ENCODE measurements at regions not wholly inside any gene's neighbourhood (a gene's known extent, or its start where the extent isn't known, plus 50 kb on each side); places are given as distances from the start of the nearest gene placed in this dataset.

GRCh38 chr3:88987776-88988175, 119.6 kb upstream of the EPHA3 start:
- H3K9ac ChIP-seq (ENCODE audit: low read length in 3 of 3) = no peak overlapping the region
- DNase-seq (no peak), FAIRE-seq (no peak)
- no peak overlapping the region for H3K27ac ChIP-seq (ENCODE audit: low read depth in 2 of 2, low read length in 2 of 2)
- no peaks in the 10 kb centered on the region for H3K4me1 ChIP-seq (ENCODE audit: control insufficient read depth in 2 of 3, insufficient read depth in 2 of 3, low read depth in 1 of 3, low read length in 3 of 3)
- TF ChIP-seq CTCF (IDR thresholded peaks at IDR 0.05; ENCODE audit: borderline replicate concordance, extremely low read depth, insufficient read depth) = no peak
- H3K9me3 ChIP-seq (ENCODE audit: control insufficient read depth in 2 of 3, insufficient read depth in 1 of 3, low read length in 3 of 3) = no peaks in the 10 kb centered on the region
- H3K27me3 ChIP-seq (ENCODE audit: control insufficient read depth, insufficient read depth, low read length) = no peaks in the 10 kb centered on the region
- intact Hi-C loops (cut with DNase I) = no loop called here
- H3K36me3 ChIP-seq (ENCODE audit: control insufficient read depth in 2 of 3, insufficient read depth in 3 of 3, low read length in 3 of 3) = no peaks in the 10 kb centered on the region
- H3K4me3 ChIP-seq (ENCODE audit: low read length in 3 of 3) = no peak overlapping the region

GRCh38 chr3:88988906-88989305, 118.5 kb upstream of the EPHA3 start:
- intact Hi-C loops (cut with DNase I) = no loop called here
- DNase-seq = no peak
- FAIRE-seq = no peak
- Histone ChIP-seq H3K27ac (ENCODE audit: low read depth in 2 of 2, low read length in 2 of 2) (no peak overlapping the region), H3K27me3 (ENCODE audit: control insufficient read depth, insufficient read depth, low read length) (no peaks in the 10 kb centered on the region), H3K36me3 (ENCODE audit: control insufficient read depth in 2 of 3, insufficient read depth in 3 of 3, low read length in 3 of 3) (no peaks in the 10 kb centered on the region), H3K4me1 (ENCODE audit: control insufficient read depth in 2 of 3, insufficient read depth in 2 of 3, low read depth in 1 of 3, low read length in 3 of 3) (no peaks in the 10 kb centered on the region), H3K4me3 (ENCODE audit: low read length in 3 of 3) (no peak overlapping the region), H3K9ac (ENCODE audit: low read length in 3 of 3) (no peak overlapping the region), H3K9me3 (ENCODE audit: control insufficient read depth in 2 of 3, insufficient read depth in 1 of 3, low read length in 3 of 3) (no peaks in the 10 kb centered on the region)
- no peak for TF ChIP-seq CTCF (IDR thresholded peaks at IDR 0.05; ENCODE audit: borderline replicate concordance, extremely low read depth, insufficient read depth)

GRCh38 chr3:88991496-88991895, 115.9 kb upstream of the EPHA3 start:
- no peaks in the 10 kb centered on the region for H3K9me3 ChIP-seq (ENCODE audit: control insufficient read depth in 2 of 3, insufficient read depth in 1 of 3, low read length in 3 of 3)
- no peak overlapping the region for H3K27ac ChIP-seq (ENCODE audit: low read depth in 2 of 2, low read length in 2 of 2)
- no peak for TF ChIP-seq CTCF (IDR thresholded peaks at IDR 0.05; ENCODE audit: borderline replicate concordance, extremely low read depth, insufficient read depth)
- H3K27me3 ChIP-seq (ENCODE audit: control insufficient read depth, insufficient read depth, low read length) = no peaks in the 10 kb centered on the region
- DNase-seq (no peak), FAIRE-seq (no peak)
- no peak overlapping the region for H3K4me3 ChIP-seq (ENCODE audit: low read length in 3 of 3)
- H3K9ac ChIP-seq (ENCODE audit: low read length in 3 of 3) = no peak overlapping the region
- no peaks in the 10 kb centered on the region for H3K36me3 ChIP-seq (ENCODE audit: control insufficient read depth in 2 of 3, insufficient read depth in 3 of 3, low read length in 3 of 3)
- H3K4me1 ChIP-seq (ENCODE audit: control insufficient read depth in 2 of 3, insufficient read depth in 2 of 3, low read depth in 1 of 3, low read length in 3 of 3) = no peaks in the 10 kb centered on the region
- intact Hi-C loops (cut with DNase I) = no loop called here

GRCh38 chr3:88996691-88997090, 110.7 kb upstream of the EPHA3 start:
- no peaks in the 10 kb centered on the region for H3K9me3 ChIP-seq (ENCODE audit: control insufficient read depth in 2 of 3, insufficient read depth in 1 of 3, low read length in 3 of 3)
- DNase-seq (peak in 2 of 5 donors; percentile 8 to 22), FAIRE-seq (no peak)
- H3K27ac ChIP-seq (ENCODE audit: low read depth in 2 of 2, low read length in 2 of 2) = no peak overlapping the region
- intact Hi-C loops (cut with DNase I) = no loop called here
- no peak for TF ChIP-seq CTCF (IDR thresholded peaks at IDR 0.05; ENCODE audit: borderline replicate concordance, extremely low read depth, insufficient read depth)
- H3K27me3 ChIP-seq (ENCODE audit: control insufficient read depth, insufficient read depth, low read length) = no peaks in the 10 kb centered on the region
- no peaks in the 10 kb centered on the region for H3K4me1 ChIP-seq (ENCODE audit: control insufficient read depth in 2 of 3, insufficient read depth in 2 of 3, low read depth in 1 of 3, low read length in 3 of 3)
- H3K4me3 ChIP-seq (ENCODE audit: low read length in 3 of 3) = no peak overlapping the region
- no peak overlapping the region for H3K9ac ChIP-seq (ENCODE audit: low read length in 3 of 3)
- H3K36me3 ChIP-seq (ENCODE audit: control insufficient read depth in 2 of 3, insufficient read depth in 3 of 3, low read length in 3 of 3) = no peaks in the 10 kb centered on the region
